DMS79 treated with DMSO at 0.1 percent for 48 hours (cell line): ENCODE measurements at regions not wholly inside any gene's neighbourhood (a gene's known extent, or its start where the extent isn't known, plus 50 kb on each side); places are given as distances from the start of the nearest gene placed in this dataset.

ENCODE experiments used
- DNase-seq: peaks from one replicate; lab custom pipeline; 2025; lab: John Stamatoyannopoulos, UW

DNA sequence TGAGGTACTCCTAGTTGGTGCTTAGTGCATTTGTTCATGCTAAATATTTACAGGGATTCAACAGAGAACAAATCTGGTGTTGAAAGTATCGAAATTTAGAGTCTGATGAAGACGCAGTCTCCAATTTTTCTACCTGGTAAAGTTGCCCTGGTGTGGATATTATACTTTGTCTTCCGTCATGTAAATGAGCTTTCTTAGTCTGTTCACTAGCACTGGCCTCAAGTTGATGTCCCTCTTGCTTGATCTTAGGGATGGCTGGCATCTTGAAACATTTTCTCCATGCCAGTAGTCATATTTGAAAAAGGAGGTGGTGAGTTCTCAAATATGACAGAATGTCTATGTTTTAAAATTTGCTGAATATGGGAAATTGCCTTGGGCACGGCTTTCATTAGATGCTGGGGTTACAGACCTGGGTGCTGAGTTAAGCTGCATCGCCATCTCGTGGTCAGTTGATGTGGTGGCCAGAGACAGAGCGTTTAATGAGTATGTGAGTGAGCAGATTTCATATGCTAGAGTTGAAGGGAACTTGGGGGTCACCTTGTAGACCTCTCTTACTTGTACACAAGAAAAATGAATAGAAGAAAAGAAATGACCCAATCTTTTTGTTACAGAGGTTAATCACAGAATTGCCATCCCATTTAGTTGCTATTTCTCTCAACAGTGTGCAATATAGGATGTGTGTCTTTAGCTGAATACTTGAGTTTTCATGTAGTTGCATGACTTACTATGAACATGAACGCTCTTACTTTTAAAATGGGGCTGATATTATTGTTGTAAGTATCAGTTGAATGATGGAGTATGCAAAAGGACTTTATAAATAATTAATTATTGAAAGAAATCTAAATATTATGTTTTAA is 172.8 kb upstream of the DCN start:
- DNase-seq: no peak

GRCh38 chr12:91353266-91353665 is 170.6 kb upstream of the DCN start:
- DNase-seq: no peak

DNA sequence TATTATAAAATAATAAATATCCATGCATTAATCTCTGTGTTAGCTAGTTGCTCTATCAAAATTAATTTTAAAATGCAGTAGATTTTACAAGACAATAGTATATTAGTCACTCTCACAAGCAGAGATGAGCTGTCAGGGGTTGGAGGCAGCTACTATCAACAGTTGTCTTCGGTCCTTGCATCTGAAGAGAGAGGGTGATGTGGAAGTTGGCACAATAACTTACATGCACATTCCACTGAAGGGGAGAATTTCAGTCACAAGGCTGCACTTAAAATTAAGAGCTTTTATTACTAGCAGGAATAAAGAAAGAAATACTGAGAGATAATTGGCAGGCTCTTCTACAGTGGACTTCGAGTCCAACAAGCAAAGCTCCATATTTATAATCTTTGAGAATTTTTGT is 166.9 kb upstream of the DCN start:
- DNase-seq: no peak

DNA sequence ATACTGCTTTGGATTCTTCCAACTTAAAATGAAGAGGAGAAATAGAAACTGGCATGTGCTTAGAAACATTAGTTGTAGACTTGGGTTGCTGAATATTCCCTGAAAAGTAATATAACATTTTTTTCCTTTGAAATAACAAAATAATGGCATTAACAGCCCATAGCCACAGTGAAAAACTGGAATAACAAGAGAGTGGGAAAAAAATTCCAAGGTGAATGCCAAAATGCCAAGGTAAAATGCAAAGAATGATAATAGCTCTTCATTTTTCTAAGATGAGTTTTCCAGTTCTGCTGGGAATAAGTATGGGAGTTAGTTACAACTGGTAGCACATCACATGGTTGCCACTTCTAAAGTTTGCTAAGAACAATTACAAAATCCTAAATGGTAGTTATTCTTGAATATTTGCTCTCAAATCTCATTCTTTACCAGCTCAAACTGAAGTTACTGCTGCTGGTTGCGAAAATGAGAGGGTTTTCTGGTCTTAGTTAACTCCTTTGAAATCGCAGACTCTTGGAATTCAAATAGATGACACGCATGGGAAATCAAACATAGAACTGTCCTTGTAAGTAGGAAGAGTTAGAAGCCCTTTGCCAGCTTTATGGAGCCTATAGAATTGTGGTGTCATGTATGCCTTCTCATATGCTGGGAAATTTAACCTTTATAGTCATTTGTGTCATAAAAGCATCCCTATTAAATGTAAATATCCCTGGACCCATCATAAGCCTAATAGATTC is 165.0 kb upstream of the DCN start:
- no peak for DNase-seq

DNA sequence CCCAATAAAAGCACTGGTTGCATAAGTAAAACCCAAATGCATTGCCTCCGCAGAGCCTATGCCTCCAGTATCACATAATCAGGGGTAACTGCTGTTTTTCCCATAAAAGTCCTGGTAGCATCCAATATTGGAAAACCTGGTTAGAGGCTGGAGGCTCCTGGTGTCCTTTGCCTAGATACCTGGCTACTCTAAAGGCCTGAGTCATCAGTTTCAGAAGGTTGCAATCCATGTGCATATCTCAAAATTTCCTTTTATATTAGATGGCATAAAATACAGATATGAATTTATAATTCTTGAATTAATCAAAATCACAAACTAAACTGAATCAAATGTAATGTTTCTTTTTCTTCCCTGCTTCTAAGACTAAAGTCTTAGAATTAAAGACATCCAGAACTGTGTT is 164.2 kb upstream of the DCN start:
- DNase-seq: no peak

DNA sequence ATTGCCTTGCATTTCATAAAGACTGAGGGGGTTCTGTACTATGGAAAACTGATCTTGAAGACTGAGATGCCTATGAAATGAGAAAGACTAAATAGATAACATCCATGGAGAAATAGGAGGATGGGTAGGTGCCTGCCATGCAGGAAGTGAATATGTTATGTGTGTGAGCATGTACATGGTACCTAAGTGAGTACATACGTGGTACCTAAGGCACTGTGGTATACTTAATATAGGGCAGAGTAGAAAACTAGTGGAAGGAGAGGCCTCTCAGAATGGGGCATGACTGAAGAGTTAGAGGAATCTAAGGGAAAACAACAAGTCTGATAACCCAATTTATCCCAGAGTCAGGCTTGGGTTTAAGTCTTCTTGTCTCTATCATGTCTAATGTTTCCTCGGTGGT is 161.8 kb upstream of the DCN start:
- no peak for DNase-seq

DNA sequence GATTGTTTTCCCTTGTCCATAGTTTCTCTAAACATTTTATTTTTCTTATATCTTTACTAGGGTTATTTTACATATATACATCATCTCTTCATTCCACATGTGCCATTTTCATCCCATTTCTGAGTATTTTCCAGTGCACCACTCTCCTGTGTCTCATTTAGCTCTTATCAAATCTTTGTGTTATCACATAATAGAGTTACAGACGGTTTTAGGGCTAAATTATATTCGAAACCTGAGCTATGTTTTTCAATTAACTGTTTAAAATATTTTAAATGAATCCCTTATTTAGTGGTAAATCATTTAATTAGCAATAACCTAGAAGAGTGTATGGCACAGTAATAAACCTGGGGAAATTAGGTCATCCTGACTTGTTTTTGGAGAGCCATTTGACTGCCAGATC is 160.4 kb upstream of the DCN start:
- no peak for DNase-seq

DNA sequence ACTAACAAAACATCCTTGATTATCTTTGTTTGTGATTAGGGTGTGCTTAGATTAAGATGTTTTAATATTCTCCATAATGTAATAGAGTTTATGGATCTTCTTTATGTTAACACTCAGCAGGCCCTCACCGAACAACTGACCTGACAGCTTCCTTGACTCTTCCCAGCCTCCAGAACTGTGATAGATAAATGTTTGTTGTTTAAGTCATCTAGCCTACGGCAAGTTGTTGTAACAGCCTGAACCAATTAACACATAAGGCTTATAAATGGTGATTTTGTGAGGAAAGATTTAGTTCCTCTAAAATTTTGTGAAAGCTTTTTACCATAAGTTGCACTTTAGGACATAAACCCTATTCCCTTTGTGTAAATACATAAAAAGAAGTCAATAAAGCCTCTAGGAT is 156.5 kb upstream of the DCN start:
- DNase-seq: no peak

- DNase-seq: no peak
Observed at GRCh38 chr12:91335699-91336098, 153.1 kb upstream of the DCN start.

- DNase-seq: no peak
Observed at GRCh38 chr12:91333966-91334365, 151.3 kb upstream of the DCN start.

GRCh38 chr12:91332302-91332701 is 149.7 kb upstream of the DCN start:
- DNase-seq: no peak

- DNase-seq: no peak
Observed at GRCh38 chr12:91331371-91331770, 148.8 kb upstream of the DCN start.

DNA sequence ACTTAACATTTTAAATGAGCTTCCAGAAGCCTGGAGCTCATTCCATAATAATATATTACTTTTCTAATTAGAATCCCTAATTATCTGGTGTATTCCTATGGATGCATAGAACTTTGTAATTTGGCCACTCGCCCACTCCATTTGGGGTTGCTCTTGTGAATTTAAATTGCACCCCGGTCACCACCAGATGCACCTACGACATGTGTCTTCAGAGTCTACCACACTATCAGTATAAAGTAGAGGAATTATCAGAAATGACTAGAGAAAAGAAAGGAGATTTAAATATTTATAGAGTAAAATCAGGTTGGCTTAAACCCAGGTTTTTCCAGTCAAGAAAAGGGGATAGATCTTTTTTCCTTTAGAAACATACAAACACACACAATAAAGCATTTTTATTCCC is 145.8 kb upstream of the DCN start:
- DNase-seq: no peak

DNA sequence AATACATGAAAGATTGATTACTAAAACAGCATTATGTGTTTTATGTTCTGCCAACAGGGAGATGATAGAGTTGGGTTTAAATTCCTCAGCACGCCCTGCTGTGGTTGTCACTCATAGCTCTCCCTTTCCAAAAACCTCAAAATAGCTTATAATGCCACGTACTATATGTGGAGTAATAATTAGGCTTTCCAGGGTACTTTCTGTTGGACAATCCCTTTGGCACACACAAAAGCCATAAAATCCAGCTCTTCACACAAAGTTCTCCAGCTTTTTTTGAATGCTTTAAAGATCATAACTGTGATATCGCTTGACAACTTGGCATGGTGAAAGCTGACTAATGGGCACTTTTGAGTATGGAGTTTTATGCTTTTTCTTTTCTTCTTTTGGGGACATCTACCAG is 145.3 kb upstream of the DCN start:
- DNase-seq: no peak

- no peak for DNase-seq
Observed at GRCh38 chr12:91327131-91327530, 144.5 kb upstream of the DCN start.

DNA sequence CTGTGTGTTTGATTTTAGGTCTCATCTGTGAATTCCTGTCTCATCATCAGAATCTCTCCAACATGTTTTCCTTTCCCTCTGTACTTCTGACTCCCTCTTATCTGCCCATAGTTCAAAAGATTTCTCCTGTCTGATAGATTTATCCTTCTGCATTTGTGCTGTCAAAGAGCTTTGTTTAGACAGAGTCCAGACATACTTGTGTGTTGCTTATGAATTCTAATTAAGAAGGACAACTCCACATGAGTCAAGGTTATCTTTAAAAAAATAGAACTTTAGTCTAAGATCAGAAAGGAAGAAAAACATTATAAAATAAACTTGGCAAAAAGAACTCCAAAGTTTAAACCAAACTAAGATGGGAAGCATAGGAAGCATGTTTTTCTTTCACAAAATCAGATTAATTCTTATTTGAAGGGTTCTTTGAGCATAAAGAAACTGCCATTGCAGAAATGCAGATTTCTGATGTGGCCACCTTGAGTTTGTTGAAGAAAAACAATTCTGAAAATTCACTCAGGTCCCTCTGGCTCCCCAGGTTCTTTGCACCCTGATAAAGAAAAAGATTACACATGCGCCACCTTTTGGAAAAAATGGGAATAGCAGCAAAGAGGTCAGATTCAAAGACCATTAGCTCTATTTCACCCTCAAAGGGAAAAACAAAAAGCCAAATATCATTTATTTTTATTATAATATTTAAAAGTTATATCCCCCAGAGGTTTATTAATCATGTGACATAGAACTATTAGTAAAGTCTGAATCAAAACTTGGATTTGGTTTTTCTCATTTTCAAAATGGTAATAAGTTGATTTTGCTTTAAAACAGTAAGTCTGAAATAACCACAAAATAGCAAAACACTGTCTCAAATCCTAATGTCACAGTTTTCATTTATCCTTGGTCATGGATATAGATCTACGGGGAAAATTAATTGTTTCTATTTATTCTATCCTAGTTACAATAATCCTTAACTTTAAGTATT is 143.7 kb upstream of the DCN start:
- DNase-seq: no peak

DNA sequence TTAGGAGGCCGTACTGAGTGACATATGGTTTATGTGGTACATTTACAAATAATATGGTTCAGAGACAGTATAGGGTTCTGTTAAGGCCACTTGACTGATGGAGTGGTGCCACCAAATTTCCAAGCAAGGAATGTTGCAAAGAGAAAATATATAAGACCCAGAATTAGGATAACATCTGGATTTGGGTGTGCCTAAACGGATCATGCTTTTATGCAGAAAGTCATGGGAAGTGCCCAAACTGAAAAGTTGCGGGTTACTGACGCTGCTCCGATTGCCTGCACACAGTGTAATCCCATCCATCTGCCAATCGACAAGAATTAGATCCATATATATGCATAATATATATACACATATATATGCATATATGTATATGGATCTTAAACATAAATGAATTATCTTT is 138.4 kb upstream of the DCN start:
- DNase-seq: no peak

DNA sequence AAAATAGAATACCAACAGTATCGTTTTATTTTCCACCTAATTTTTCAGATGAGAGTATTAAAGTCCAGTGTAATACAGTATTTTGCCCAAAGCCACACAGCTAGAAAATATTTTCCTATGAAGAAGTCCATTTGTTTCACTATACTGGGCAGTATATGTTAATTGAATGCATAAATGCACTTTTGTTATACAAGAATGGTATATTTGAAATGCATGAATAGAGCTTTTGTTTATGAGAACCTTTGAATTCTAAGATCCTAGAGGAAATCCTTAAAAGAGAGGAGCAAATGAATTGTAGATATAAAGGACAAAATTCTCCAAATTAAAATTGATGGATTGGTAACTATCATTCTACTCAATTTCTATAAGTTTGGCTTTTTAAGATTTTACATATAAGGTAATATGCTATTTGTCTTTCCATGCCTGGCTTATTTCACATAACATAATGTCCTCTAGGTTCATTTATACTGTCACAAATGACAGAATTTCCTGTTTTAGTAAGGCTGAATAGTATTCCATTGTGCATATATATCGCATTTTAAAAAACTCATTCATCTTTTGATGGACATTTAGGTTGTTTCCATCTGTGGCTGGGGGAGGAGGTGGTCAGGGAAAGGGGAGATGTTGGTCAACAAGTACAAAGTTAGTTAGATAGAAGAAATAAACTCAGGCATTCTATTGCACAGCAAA is 136.6 kb upstream of the DCN start:
- no peak for DNase-seq

- DNase-seq: no peak
Observed at GRCh38 chr12:91317306-91317705, 134.7 kb upstream of the DCN start.

DNA sequence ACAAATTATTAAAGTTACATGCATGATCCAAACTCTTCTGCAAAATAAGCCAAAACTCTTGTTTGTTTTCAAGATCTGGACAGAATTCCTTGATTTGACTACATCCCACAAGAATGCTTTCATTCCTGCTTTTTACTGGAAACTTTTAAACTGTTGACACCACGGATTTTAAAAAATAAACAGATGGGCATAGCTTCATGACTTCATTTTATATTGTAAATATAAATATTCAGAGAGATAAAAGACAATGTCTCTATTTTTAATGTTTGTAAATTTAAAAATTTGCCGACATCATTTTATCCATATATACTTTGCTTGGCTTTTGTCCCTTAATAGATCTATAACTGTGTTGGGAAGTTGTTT is 134.3 kb upstream of the DCN start:
- DNase-seq: no peak

DNA sequence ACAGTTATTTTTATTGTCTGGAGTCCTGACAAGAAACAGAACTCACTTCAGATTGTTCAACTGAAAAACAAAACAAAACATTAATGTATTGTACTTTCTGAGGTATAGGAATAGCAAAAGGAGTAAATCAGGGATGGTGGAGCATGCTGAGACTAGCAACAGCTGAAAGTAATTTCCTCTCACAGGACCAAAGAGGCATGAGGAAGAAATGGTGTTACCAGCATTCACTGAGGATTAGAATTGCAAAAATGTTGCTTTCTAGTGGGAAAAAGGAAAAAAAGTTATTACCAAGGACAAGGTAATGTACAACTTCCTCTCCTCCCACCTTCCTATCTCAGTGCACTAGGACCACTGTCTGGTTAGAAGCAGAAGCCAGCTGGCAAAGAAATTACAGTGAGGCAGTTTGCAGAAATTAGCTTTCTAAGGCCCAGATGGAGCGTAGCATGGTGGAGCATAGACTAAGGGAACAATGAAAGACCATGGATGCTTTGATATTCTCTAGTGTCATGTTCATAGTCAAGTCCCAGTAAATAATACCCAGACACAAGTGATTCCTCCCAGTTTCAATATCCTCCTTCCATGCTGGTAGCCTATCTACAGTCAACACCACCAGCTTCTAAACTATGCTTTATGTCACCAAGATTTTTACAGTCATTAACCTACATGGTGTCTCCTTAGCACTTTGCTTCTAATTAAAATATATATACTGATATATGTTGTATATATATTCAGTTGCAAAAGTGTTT is 133.7 kb upstream of the DCN start:
- DNase-seq: no peak
